Nephron (organoid): ENCODE measurements at regions not wholly inside any gene's neighbourhood (a gene's known extent, or its start where the extent isn't known, plus 50 kb on each side); places are given as distances from the start of the nearest gene placed in this dataset.

Experiments used
- H3K27ac Mint-ChIP-seq, 3 experiments: 2 replicates each; pipeline ENCODE4 v1.8.0; 2020; ENCODE audit warnings: mixed read lengths in 3 of 3, mild to moderate bottlenecking in 2 of 3, moderate library complexity in 1 of 3
- H3K27me3 Mint-ChIP-seq: 2 replicates; pipeline ENCODE4 v1.8.0; 2021; ENCODE audit warnings: low read depth, mild to moderate bottlenecking, moderate library complexity, mixed read lengths
- H3K36me3 Mint-ChIP-seq: 2 replicates; pipeline ENCODE4 v1.8.0; 2020; ENCODE audit warnings: low read depth, mixed read lengths
- H3K4me1 Mint-ChIP-seq: 2 replicates; pipeline ENCODE4 v1.8.0; 2020; ENCODE audit warnings: mixed read lengths
- H3K4me3 Mint-ChIP-seq, 3 experiments: 2 replicates each; pipeline ENCODE4 v1.8.0; 2020; ENCODE audit warnings: mild to moderate bottlenecking in 3 of 3, mixed read lengths in 3 of 3, moderate library complexity in 2 of 3
- H3K9me3 Mint-ChIP-seq: 2 replicates; pipeline ENCODE4 v1.8.0; 2020; ENCODE audit warnings: mixed read lengths
- CTCF ChIP-seq, 3 experiments: fragments of 200-600 bp; sonication (generic); IDR thresholded peaks; one replicate each; pipeline ENCODE4 v1.5.0; 2021; ENCODE audit warnings: antibody characterized with exemption in 3 of 3; ENCODE audit not compliant: unreplicated experiment in 3 of 3

GRCh38 chr6:142570221-142570671 is 268.4 kb downstream of the ADGRG6 start:
- no peak overlapping the region for H3K27ac Mint-ChIP-seq
- H3K36me3 Mint-ChIP-seq: peaks cover 4% of the 10 kb centered on the region
- no peak for TF ChIP-seq CTCF (IDR thresholded peaks at IDR 0.05; ENCODE audit: unreplicated experiment in 3 of 3)
- no peaks in the 10 kb centered on the region for H3K27me3 Mint-ChIP-seq
- H3K4me1 Mint-ChIP-seq: peaks cover 31% of the 10 kb centered on the region
- no peak overlapping the region for H3K4me3 Mint-ChIP-seq
- H3K9me3 Mint-ChIP-seq: peaks cover 18% of the 10 kb centered on the region

GRCh38 chr6:142592876-142593275 is 291.1 kb downstream of the ADGRG6 start:
- Mint-ChIP-seq H3K4me3 (no peak overlapping the region), H3K4me1 (no peaks in the 10 kb centered on the region), H3K27me3 (peaks cover 4% of the 10 kb centered on the region), H3K36me3 (no peaks in the 10 kb centered on the region), H3K27ac (no peak overlapping the region), H3K9me3 (peaks cover 20% of the 10 kb centered on the region)
- TF ChIP-seq CTCF (IDR thresholded peaks at IDR 0.05; ENCODE audit: unreplicated experiment in 3 of 3): no peak

GRCh38 chr6:142597836-142598235 is 296.0 kb downstream of the ADGRG6 start:
- Mint-ChIP-seq H3K9me3 (peaks cover 5% of the 10 kb centered on the region), H3K4me1 (no peaks in the 10 kb centered on the region), H3K36me3 (no peaks in the 10 kb centered on the region), H3K27ac (no peak overlapping the region), H3K27me3 (no peaks in the 10 kb centered on the region), H3K4me3 (no peak overlapping the region)
- no peak for TF ChIP-seq CTCF (IDR thresholded peaks at IDR 0.05; ENCODE audit: unreplicated experiment in 3 of 3)

DNA sequence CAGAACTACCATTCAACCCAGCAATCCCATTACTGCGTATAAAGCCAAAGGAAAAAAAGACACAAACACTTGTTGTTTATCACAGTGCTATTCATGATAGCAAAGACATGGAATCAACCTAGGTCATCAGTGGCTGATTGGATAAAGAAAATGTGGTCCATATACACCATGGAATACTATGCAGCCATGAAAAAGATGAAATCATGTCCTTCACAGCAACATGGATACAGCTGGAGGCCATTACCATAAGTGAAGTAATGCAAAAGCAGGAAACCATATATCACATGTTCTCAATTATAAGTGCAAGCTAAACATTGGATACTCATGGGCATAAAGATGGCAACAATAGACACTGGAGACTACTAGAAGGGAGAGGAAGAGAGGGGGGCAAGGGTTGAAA is 299.6 kb downstream of the ADGRG6 start:
- Mint-ChIP-seq H3K4me1 (no peaks in the 10 kb centered on the region), H3K27me3 (no peaks in the 10 kb centered on the region), H3K27ac (no peak overlapping the region), H3K9me3 (peaks cover 5% of the 10 kb centered on the region), H3K4me3 (no peak overlapping the region), H3K36me3 (no peaks in the 10 kb centered on the region)
- no peak for TF ChIP-seq CTCF (IDR thresholded peaks at IDR 0.05; ENCODE audit: unreplicated experiment in 3 of 3)

DNA sequence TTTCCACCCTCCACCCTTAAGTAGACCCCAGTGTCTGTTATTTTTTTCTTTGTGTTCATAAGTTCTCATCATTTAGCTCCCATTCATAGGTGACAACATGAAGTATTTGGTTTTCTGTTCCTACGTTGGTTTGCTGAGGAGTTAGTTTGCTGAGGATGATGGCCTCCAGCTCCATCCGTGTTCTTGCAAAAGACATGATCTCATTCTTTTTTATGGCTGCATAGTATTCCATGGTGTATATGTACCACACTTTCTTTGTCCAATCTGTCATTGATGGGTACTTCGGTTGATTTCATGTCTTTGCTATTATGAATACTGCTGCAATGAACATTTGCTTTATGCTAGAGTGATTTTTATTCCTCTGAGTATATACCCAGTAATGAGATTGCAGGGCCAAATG is 301.2 kb downstream of the ADGRG6 start:
- H3K4me1 Mint-ChIP-seq: no peaks in the 10 kb centered on the region
- H3K36me3 Mint-ChIP-seq: no peaks in the 10 kb centered on the region
- H3K27me3 Mint-ChIP-seq: no peaks in the 10 kb centered on the region
- H3K9me3 Mint-ChIP-seq: peaks cover 5% of the 10 kb centered on the region
- H3K4me3 Mint-ChIP-seq: no peak overlapping the region
- no peak for TF ChIP-seq CTCF (IDR thresholded peaks at IDR 0.05; ENCODE audit: unreplicated experiment in 3 of 3)
- no peak overlapping the region for H3K27ac Mint-ChIP-seq

- no peak for TF ChIP-seq CTCF (IDR thresholded peaks at IDR 0.05; ENCODE audit: unreplicated experiment in 3 of 3)
- peaks cover 7% of the 10 kb centered on the region for H3K9me3 Mint-ChIP-seq
- H3K4me1 Mint-ChIP-seq: no peaks in the 10 kb centered on the region
- H3K27ac Mint-ChIP-seq: peak overlapping the region in 1 of 3 experiments; percentile 1
- H3K36me3 Mint-ChIP-seq: no peaks in the 10 kb centered on the region
- no peak overlapping the region for H3K4me3 Mint-ChIP-seq
- H3K27me3 Mint-ChIP-seq: no peaks in the 10 kb centered on the region
Observed at GRCh38 chr6:142605922-142606485, 304.2 kb downstream of the ADGRG6 start.
